ENCODE measurements at regions not wholly inside any gene's neighbourhood (a gene's known extent, or its start where the extent isn't known, plus 50 kb on each side); places are given as distances from the start of the nearest gene placed in this dataset.
"Not testable (repeated sequence)": the region's sequence is repeated elsewhere in the genome, so short reads cannot be mapped to it uniquely, and the experiment has no call there.

DNA sequence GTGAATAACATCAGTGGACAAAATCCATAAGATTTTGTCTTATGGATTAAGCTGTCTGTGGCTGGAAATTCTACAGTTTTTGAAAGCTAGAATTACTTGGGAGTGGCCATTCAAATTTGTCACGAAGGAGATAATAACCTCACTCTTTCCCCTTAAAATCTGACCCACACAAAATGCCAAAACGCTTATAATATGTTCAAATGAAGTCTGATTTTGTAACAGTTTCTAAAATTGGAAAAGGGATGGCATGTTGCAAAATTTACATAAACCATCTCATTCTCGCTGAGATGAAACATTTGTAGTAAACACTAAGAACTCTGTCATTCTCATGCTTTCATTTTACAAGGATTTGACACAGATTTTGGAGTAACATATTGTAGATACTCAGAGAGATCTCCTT lies 112.7 kb downstream of the GJA1 start:
- peaks cover 0 to 10% (median 6%) of the 10 kb centered on the region in 3 donors for H3K4me1 ChIP-seq
- TF ChIP-seq, protein P1, sequence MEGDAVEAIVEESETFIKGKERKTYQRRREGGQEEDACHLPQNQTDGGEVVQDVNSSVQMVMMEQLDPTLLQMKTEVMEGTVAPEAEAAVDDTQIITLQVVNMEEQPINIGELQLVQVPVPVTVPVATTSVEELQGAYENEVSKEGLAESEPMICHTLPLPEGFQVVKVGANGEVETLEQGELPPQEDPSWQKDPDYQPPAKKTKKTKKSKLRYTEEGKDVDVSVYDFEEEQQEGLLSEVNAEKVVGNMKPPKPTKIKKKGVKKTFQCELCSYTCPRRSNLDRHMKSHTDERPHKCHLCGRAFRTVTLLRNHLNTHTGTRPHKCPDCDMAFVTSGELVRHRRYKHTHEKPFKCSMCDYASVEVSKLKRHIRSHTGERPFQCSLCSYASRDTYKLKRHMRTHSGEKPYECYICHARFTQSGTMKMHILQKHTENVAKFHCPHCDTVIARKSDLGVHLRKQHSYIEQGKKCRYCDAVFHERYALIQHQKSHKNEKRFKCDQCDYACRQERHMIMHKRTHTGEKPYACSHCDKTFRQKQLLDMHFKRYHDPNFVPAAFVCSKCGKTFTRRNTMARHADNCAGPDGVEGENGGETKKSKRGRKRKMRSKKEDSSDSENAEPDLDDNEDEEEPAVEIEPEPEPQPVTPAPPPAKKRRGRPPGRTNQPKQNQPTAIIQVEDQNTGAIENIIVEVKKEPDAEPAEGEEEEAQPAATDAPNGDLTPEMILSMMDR (IDR thresholded peaks at IDR 0.05), result no peak
- no peak for TF ChIP-seq EP300 (IDR thresholded peaks at IDR 0.05)
- no peak for TF ChIP-seq POLR2AphosphoS5 (IDR thresholded peaks at IDR 0.05)
- TF ChIP-seq POLR2A (IDR thresholded peaks at IDR 0.05), result no peak
- no peaks in the 10 kb centered on the region for H3K27me3 ChIP-seq
- ATAC-seq, result no peak
- H3K4me3 ChIP-seq, result no peak overlapping the region
- H3K9me3 ChIP-seq, result no peaks in the 10 kb centered on the region
- WGBS, 2 donors (ENCODE audit: low coverage in 1 of 2), result 31 to 45% methylated on average over 3 of the region's 3 CpGs
- H3K36me3 ChIP-seq, result no peaks in the 10 kb centered on the region
- H3K27ac ChIP-seq, result no peak overlapping the region

DNA sequence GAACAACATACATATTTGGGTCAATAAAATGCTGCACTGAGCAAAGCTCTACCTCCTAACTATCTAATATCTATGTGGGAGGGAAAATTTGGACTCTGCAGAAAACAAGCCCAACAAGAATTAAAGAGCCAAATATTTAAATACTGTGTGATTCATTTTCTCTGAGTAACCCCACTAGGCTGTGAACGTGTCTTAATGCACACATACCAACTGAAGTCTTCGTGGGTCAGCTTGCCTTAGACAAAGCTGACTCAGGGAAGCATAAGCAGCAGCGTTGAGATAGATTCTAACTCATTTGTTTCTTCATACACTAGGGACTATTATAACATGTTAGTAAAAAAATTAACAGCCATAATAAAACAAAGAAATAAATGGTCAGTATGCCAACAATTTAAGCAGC lies 114.3 kb downstream of the GJA1 start:
- no peak overlapping the region for H3K27ac ChIP-seq
- no peaks in the 10 kb centered on the region for H3K9me3 ChIP-seq
- no peaks in the 10 kb centered on the region for H3K36me3 ChIP-seq
- no peak for ATAC-seq
- 16 to 55% methylated on average over 3 of the region's 3 CpGs for WGBS, 2 donors (ENCODE audit: low coverage in 1 of 2)
- peaks cover 0 to 10% (median 6%) of the 10 kb centered on the region in 3 donors for H3K4me1 ChIP-seq
- TF ChIP-seq POLR2AphosphoS5 (IDR thresholded peaks at IDR 0.05) (no peak), POLR2A (IDR thresholded peaks at IDR 0.05) (no peak), EP300 (IDR thresholded peaks at IDR 0.05) (no peak)
- TF ChIP-seq, protein P1 (IDR thresholded peaks at IDR 0.05), result no peak
- no peaks in the 10 kb centered on the region for H3K27me3 ChIP-seq
- H3K4me3 ChIP-seq, result no peak overlapping the region

DNA sequence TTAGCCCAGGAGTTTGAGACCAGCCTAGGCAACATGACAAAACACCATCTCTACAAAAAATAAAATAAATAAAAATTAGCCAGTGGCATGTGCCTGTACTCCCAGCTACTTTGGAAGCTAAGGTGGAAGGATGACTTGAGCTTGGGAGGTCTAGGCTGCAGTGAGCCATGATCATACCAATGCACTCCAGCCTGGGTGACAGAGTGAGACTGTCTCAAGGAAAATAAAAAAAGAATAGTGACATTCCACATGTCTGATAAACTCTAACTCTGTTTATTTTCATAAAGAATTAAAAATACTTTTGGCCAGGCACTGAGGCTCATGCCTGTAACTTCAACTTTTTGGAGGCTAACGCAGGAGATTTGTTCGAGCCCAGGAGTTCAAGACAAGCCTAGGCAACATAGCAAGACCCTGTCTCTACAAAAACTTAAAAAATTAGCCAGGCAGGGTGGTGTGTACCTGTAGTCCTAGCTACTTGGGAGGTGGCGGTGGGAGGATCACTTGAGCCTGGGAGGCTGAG lies 115.1 kb downstream of the GJA1 start:
- ATAC-seq, result no peak
- WGBS, 2 donors (ENCODE audit: low coverage in 1 of 2), result 83% methylated on average over 2 of the region's 3 CpGs; no CpG with 5 or more reads in 1 of the 2 donors
- no peak for TF ChIP-seq EP300 (IDR thresholded peaks at IDR 0.05)
- TF ChIP-seq POLR2AphosphoS5 (IDR thresholded peaks at IDR 0.05), result no peak
- TF ChIP-seq, protein P1 (IDR thresholded peaks at IDR 0.05), result no peak
- no peak for TF ChIP-seq POLR2A (IDR thresholded peaks at IDR 0.05)
- Histone ChIP-seq H3K9me3 (no peaks in the 10 kb centered on the region), H3K36me3 (no peaks in the 10 kb centered on the region), H3K27me3 (no peaks in the 10 kb centered on the region), H3K4me1 (peaks cover 0 to 10% (median 6%) of the 10 kb centered on the region in 3 donors), H3K27ac (no peak overlapping the region), H3K4me3 (no peak overlapping the region)

DNA sequence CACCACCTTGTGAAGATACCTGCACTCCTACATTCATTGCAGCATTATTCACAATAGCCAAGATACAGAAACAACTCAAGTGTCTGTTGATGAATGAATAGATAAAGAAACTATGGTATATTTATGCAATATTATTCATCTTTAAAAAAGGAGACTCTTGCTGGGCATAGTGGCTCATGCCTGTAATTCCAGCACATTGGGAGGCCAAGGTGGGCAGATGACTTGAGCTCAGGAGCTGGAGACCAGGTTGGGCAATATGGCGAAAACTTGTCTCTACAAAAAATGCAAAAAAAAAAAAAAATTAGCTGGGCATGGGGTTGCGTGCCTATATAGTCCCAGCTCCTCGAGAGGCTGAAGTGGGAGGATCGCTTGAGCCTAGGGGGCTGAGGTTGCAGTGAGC lies 119.8 kb downstream of the GJA1 start:
- no peak for ATAC-seq
- H3K27ac ChIP-seq, result no peak overlapping the region
- no peaks in the 10 kb centered on the region for H3K4me1 ChIP-seq
- no peak overlapping the region for H3K4me3 ChIP-seq
- no peaks in the 10 kb centered on the region for H3K27me3 ChIP-seq
- TF ChIP-seq, protein P1 (IDR thresholded peaks at IDR 0.05), result no peak
- TF ChIP-seq POLR2A (IDR thresholded peaks at IDR 0.05) (no peak), POLR2AphosphoS5 (IDR thresholded peaks at IDR 0.05) (no peak), EP300 (IDR thresholded peaks at IDR 0.05) (no peak)
- WGBS, 2 donors (ENCODE audit: low coverage in 1 of 2), result 93 to 100% methylated on average over 3 to 4 of the region's 4 CpGs
- no peaks in the 10 kb centered on the region for H3K36me3 ChIP-seq
- H3K9me3 ChIP-seq, result no peaks in the 10 kb centered on the region

DNA sequence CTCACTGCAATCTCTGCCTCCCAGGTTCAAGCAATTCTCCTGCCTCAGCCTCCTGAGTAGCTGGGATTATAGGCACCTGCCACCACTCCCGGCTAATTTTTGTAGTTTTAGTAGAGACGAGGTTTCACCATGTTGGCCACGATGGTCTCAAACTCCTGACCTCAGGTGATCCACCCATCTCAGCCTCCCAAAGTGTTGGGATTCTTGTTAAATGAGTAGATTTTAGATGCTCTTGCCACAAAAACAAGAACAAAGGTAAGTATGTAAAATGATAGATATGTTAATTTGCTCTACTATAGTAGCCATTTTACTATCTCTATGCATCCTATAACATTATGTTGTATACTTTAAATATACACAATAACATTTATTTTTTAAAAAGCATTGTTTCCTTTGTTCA lies 120.7 kb downstream of the GJA1 start:
- H3K27me3 ChIP-seq, H3K27ac ChIP-seq, H3K4me3 ChIP-seq, ATAC-seq, H3K36me3 ChIP-seq, H3K4me1 ChIP-seq, H3K9me3 ChIP-seq: not testable (repeated sequence)
- WGBS, 2 donors (ENCODE audit: low coverage in 1 of 2), result 93 to 94% methylated on average over 2 to 3 of the region's 3 CpGs

Data from gastroesophageal sphincter (tissue), 4 donors.